Left ventricle myocardium inferior (tissue), 1 donor: ENCODE measurements at regions not wholly inside any gene's neighbourhood (a gene's known extent, or its start where the extent isn't known, plus 50 kb on each side); places are given as distances from the start of the nearest gene placed in this dataset.

Source experiments
- DNase-seq: peaks from one replicate; pipeline ENCODE4 v3.0.0-alpha.2; 2020
- H3K27ac ChIP-seq: fragments of 200-600 bp; replicated peaks from 2 replicates; pipeline ENCODE4 v1.8.0; 2021
- H3K27me3 ChIP-seq: fragments of 200-600 bp; 2 replicates; pipeline ENCODE4 v1.8.0; 2021; ENCODE audit warnings: low read depth
- H3K36me3 ChIP-seq: fragments of 200-600 bp; 2 replicates; pipeline ENCODE4 v1.8.0; 2021
- H3K4me1 ChIP-seq: fragments of 200-600 bp; 2 replicates; pipeline ENCODE4 v1.8.0; 2021
- H3K4me3 ChIP-seq: fragments of 200-600 bp; 2 replicates; pipeline ENCODE4 v1.8.0; 2021; ENCODE audit warnings: mild to moderate bottlenecking, moderate library complexity
- H3K9me3 ChIP-seq: fragments of 200-600 bp; replicated peaks from 2 replicates; pipeline ENCODE4 v1.8.0; 2021
- CTCF ChIP-seq: fragments of 200-600 bp; IDR thresholded peaks from 2 replicates; pipeline ENCODE4 v1.8.0; 2021; ENCODE audit warnings: antibody characterized with exemption, mild to moderate bottlenecking, borderline replicate concordance
- intact Hi-C: fragments of 100-400 bp; cut with micrococcal nuclease; formaldehyde crosslinking; loops from one replicate; pipeline ENCODE4 v1.11.0; 2022
- donor health status: DM: no; HTN: yes; CAD: no; lungs with severe emphysema.

- H3K9me3 ChIP-seq, result no peaks in the 10 kb centered on the region
- no peak overlapping the region for H3K27ac ChIP-seq
- peaks cover 14% of the 10 kb centered on the region for H3K4me1 ChIP-seq
- no peaks in the 10 kb centered on the region for H3K36me3 ChIP-seq
- no peak for DNase-seq
- intact Hi-C loops, result no loop called here
- TF ChIP-seq CTCF, result no peak
- no peak overlapping the region for H3K4me3 ChIP-seq
- peaks cover 39% of the 10 kb centered on the region for H3K27me3 ChIP-seq
Measured at GRCh38 chr1:234775477-234776246, 165.7 kb upstream of the IRF2BP2 start.

- TF ChIP-seq CTCF, result no peak
- Histone ChIP-seq H3K9me3 (no peaks in the 10 kb centered on the region), H3K4me3 (no peak overlapping the region), H3K4me1 (peaks cover 14% of the 10 kb centered on the region), H3K27me3 (peaks cover 32% of the 10 kb centered on the region), H3K27ac (no peak overlapping the region), H3K36me3 (no peaks in the 10 kb centered on the region)
- no peak for DNase-seq
- intact Hi-C loops, result no loop called here
Measured at GRCh38 chr1:234774971-234775370, 165.0 kb upstream of the IRF2BP2 start.

GRCh38 chr1:234773936-234774677 lies 164.1 kb upstream of the IRF2BP2 start:
- no peak for TF ChIP-seq CTCF
- peaks cover 14% of the 10 kb centered on the region for H3K4me1 ChIP-seq
- no peak for DNase-seq
- H3K4me3 ChIP-seq, result no peak overlapping the region
- intact Hi-C loops, result no loop called here
- H3K27me3 ChIP-seq, result peaks cover 27% of the 10 kb centered on the region
- H3K36me3 ChIP-seq, result no peaks in the 10 kb centered on the region
- no peaks in the 10 kb centered on the region for H3K9me3 ChIP-seq
- no peak overlapping the region for H3K27ac ChIP-seq

GRCh38 chr1:234772345-234773147 lies 162.6 kb upstream of the IRF2BP2 start:
- intact Hi-C loops, result no loop called here
- H3K9me3 ChIP-seq, result no peaks in the 10 kb centered on the region
- no peaks in the 10 kb centered on the region for H3K36me3 ChIP-seq
- peak overlapping the region; percentile 59 for H3K27ac ChIP-seq
- H3K4me1 ChIP-seq, result peaks cover 14% of the 10 kb centered on the region
- H3K27me3 ChIP-seq, result peaks cover 13% of the 10 kb centered on the region
- peak overlapping the region; percentile 1 for H3K4me3 ChIP-seq
- TF ChIP-seq CTCF, result no peak
- peak; percentile 43 for DNase-seq

- no peak for DNase-seq
- Histone ChIP-seq H3K27ac (peak overlapping the region; percentile 59), H3K27me3 (peaks cover 6% of the 10 kb centered on the region), H3K36me3 (no peaks in the 10 kb centered on the region), H3K9me3 (no peaks in the 10 kb centered on the region), H3K4me3 (no peak overlapping the region), H3K4me1 (peaks cover 14% of the 10 kb centered on the region)
- intact Hi-C loops, result no loop called here
- TF ChIP-seq CTCF, result no peak
Measured at GRCh38 chr1:234771642-234772344, 161.8 kb upstream of the IRF2BP2 start.
